ENCODE measurements at regions not wholly inside any gene's neighbourhood (a gene's known extent, or its start where the extent isn't known, plus 50 kb on each side); places are given as distances from the start of the nearest gene placed in this dataset.
"Not testable (repeated sequence)": the region's sequence is repeated elsewhere in the genome, so short reads cannot be mapped to it uniquely, and the experiment has no call there.

DNA sequence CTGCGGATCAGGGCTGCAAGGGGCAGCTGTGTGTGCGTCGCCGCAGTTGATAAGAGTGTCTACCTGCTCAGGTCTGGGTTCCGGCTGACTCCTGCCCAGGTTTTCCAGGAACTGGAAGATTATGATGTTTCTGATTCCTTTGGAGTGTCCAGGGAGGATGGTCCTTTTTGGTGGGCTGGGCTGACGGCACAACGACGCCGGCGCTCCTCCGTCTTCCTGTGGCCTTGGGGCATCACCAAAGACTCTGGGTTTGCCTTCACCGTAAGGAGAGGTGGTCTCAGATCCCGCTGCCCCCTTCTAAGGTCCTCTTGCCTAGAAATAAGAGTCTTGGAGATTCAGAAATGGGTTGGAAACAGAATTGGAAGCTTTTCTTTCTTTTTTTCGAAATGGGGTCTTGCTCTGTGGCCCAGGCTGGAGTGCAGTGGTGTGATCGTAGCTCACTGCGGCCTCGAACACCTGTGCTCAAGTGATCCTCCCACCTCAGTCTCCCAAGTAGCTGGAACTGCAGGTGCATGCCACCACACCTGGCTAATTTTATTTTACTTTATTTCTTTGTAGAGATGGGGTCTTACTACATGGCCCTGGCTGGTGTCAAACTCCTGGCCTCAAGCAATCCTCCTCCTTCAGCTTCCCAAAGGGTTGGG is 1245.5 kb upstream of the PHF14 start:
- not testable (repeated sequence) for H3K27me3 ChIP-seq (ENCODE audit: control insufficient read depth in 3 of 3, insufficient read depth in 3 of 3, low read length in 2 of 3); H3K9ac ChIP-seq (ENCODE audit: insufficient read depth in 1 of 2, low read length in 2 of 2); H3K4me3 ChIP-seq; H3K27ac ChIP-seq (ENCODE audit: low read depth in 1 of 2, low read length in 1 of 2); H3K9me3 ChIP-seq (ENCODE audit: control insufficient read depth in 4 of 4, insufficient read depth in 3 of 4, low read length in 3 of 4); H3K36me3 ChIP-seq (ENCODE audit: control insufficient read depth in 4 of 4, insufficient read depth in 4 of 4, low read length in 4 of 4); H3K4me1 ChIP-seq (ENCODE audit: control insufficient read depth in 5 of 5, insufficient read depth in 5 of 5, low read length in 5 of 5); DNase-seq; ATAC-seq (ENCODE audit: insufficient read depth, low FRiP score)
- WGBS, 2 donors = 95% methylated on average over 16 to 17 of the region's 17 CpGs

- no peak overlapping the region for H3K9ac ChIP-seq (ENCODE audit: insufficient read depth in 1 of 2, low read length in 2 of 2)
- no peak overlapping the region for H3K4me3 ChIP-seq
- TF ChIP-seq CTCF (IDR thresholded peaks at IDR 0.05; ENCODE audit: control extremely low read depth, extremely low read depth) = no peak
- no peaks in the 10 kb centered on the region for H3K36me3 ChIP-seq (ENCODE audit: control insufficient read depth in 4 of 4, insufficient read depth in 4 of 4, low read length in 4 of 4)
- DNase-seq (no peak), ATAC-seq (ENCODE audit: insufficient read depth, low FRiP score) (no peak)
- peaks cover 0 to 4% (median 0%) of the 10 kb centered on the region in 4 donors for H3K9me3 ChIP-seq (ENCODE audit: control insufficient read depth in 4 of 4, insufficient read depth in 3 of 4, low read length in 3 of 4)
- H3K4me1 ChIP-seq (ENCODE audit: control insufficient read depth in 5 of 5, insufficient read depth in 5 of 5, low read length in 5 of 5) = no peaks in the 10 kb centered on the region
- WGBS, 2 donors = 90 to 92% methylated on average over 4 of the region's 4 CpGs
- H3K27me3 ChIP-seq (ENCODE audit: control insufficient read depth in 3 of 3, insufficient read depth in 3 of 3, low read length in 2 of 3) = no peaks in the 10 kb centered on the region
- no peak overlapping the region for H3K27ac ChIP-seq (ENCODE audit: low read depth in 1 of 2, low read length in 1 of 2)
Measured at GRCh38 chr7:9752033-9752432, 1221.6 kb upstream of the PHF14 start.

GRCh38 chr7:9761224-9761623 is 1212.4 kb upstream of the PHF14 start:
- Histone ChIP-seq H3K27me3 (ENCODE audit: control insufficient read depth in 3 of 3, insufficient read depth in 3 of 3, low read length in 2 of 3) (no peaks in the 10 kb centered on the region), H3K9ac (ENCODE audit: insufficient read depth in 1 of 2, low read length in 2 of 2) (no peak overlapping the region), H3K4me1 (ENCODE audit: control insufficient read depth in 5 of 5, insufficient read depth in 5 of 5, low read length in 5 of 5) (no peaks in the 10 kb centered on the region), H3K36me3 (ENCODE audit: control insufficient read depth in 4 of 4, insufficient read depth in 4 of 4, low read length in 4 of 4) (no peaks in the 10 kb centered on the region), H3K9me3 (ENCODE audit: control insufficient read depth in 4 of 4, insufficient read depth in 3 of 4, low read length in 3 of 4) (no peaks in the 10 kb centered on the region), H3K27ac (ENCODE audit: low read depth in 1 of 2, low read length in 1 of 2) (no peak overlapping the region), H3K4me3 (no peak overlapping the region)
- no peak for DNase-seq
- ATAC-seq (ENCODE audit: insufficient read depth, low FRiP score) = no peak
- 68 to 76% methylated on average over 2 of the region's 2 CpGs for WGBS, 2 donors
- TF ChIP-seq CTCF (IDR thresholded peaks at IDR 0.05; ENCODE audit: control extremely low read depth, extremely low read depth) = no peak

GRCh38 chr7:9776900-9777299 is 1196.8 kb upstream of the PHF14 start:
- no peaks in the 10 kb centered on the region for H3K4me1 ChIP-seq (ENCODE audit: control insufficient read depth in 5 of 5, insufficient read depth in 5 of 5, low read length in 5 of 5)
- no peaks in the 10 kb centered on the region for H3K27me3 ChIP-seq (ENCODE audit: control insufficient read depth in 3 of 3, insufficient read depth in 3 of 3, low read length in 2 of 3)
- H3K4me3 ChIP-seq = no peak overlapping the region
- peak in 2 of 3 donors; percentile 15 to 30 for DNase-seq
- ATAC-seq (ENCODE audit: insufficient read depth, low FRiP score) = no peak
- H3K9me3 ChIP-seq (ENCODE audit: control insufficient read depth in 4 of 4, insufficient read depth in 3 of 4, low read length in 3 of 4) = peaks cover 0 to 4% (median 1%) of the 10 kb centered on the region in 4 donors
- no peak overlapping the region for H3K9ac ChIP-seq (ENCODE audit: insufficient read depth in 1 of 2, low read length in 2 of 2)
- no peaks in the 10 kb centered on the region for H3K36me3 ChIP-seq (ENCODE audit: control insufficient read depth in 4 of 4, insufficient read depth in 4 of 4, low read length in 4 of 4)
- no peak for TF ChIP-seq CTCF (IDR thresholded peaks at IDR 0.05; ENCODE audit: control extremely low read depth, extremely low read depth)
- no peak overlapping the region for H3K27ac ChIP-seq (ENCODE audit: low read depth in 1 of 2, low read length in 1 of 2)
- 80 to 96% methylated on average over 2 of the region's 2 CpGs for WGBS, 2 donors
